ENCODE measurements at regions not wholly inside any gene's neighbourhood (a gene's known extent, or its start where the extent isn't known, plus 50 kb on each side); places are given as distances from the start of the nearest gene placed in this dataset.

DNA sequence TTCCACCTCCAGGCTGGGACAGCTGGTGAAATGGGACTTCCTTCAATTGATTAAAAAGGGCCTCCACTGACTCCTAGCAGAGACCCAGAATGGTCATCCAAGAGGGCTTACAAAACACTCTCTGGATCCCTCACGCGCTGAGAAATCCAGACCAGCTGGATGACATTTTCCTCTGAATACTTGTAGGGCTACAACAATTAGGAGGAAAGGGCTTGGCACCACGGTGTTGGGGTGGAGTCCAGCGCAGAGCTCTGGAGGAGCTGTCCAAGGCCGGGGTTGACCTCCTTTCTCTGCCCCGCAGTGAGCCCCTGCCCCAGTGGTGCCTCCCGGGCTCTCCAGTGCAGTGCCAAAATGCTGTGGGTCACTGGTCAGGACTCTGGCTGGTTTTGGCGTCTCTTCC lies 189.0 kb upstream of the CCND2 start:
- ATAC-seq (ENCODE audit: low read depth) (no peak), DNase-seq (no peak)
- CTCF ChIA-PET: interaction anchor here (1.3 to 1.4 kb wide), 2 partner anchors 12 to 192 kb away, joined by 3 to 5 read pairs; no protein-coding TSS in a partner anchor
- Mint-ChIP-seq H3K9me3 (ENCODE audit: insufficient read depth) (peaks cover 1% of the 10 kb centered on the region), H3K4me1 (no peaks in the 10 kb centered on the region), H3K27me3 (peaks cover 15% of the 10 kb centered on the region), H3K27ac (no peak overlapping the region), H3K4me3 (no peak overlapping the region)
- Histone ChIP-seq H3K4me1 (ENCODE audit: control insufficient read depth in 2 of 2, insufficient read depth in 2 of 2, low read length in 2 of 2) (no peaks in the 10 kb centered on the region), H3K27ac (ENCODE audit: low read length in 2 of 2) (no peak overlapping the region), H3K4me2 (replicated peaks; ENCODE audit: low read depth, low read length, poor library complexity, severe bottlenecking) (no peak overlapping the region), H4K20me1 (ENCODE audit: control insufficient read depth, insufficient read depth, low read length, poor library complexity, severe bottlenecking) (no peaks in the 10 kb centered on the region), H3K79me2 (ENCODE audit: control insufficient read depth, insufficient read depth, low read length) (no peaks in the 10 kb centered on the region), H3K9me3 (ENCODE audit: control extremely low read depth in 1 of 3, control insufficient read depth in 2 of 3, insufficient read depth in 1 of 3, low read length in 2 of 3) (no peaks in the 10 kb centered on the region), H3K27me3 (replicated peaks in 1 of 4; ENCODE audit: control extremely low read depth in 1 of 4, control insufficient read depth in 3 of 4, insufficient read depth in 4 of 4, low read length in 3 of 4) (peaks cover 0 to 14% (median 0%) of the 10 kb centered on the region in 4 experiments), H3K9ac (ENCODE audit: low read length) (no peak overlapping the region), H3K4me3 (ENCODE audit: control extremely low read depth in 1 of 5, extremely low read depth in 1 of 5, insufficient read depth in 1 of 5, low read depth in 2 of 5, low read length in 4 of 5) (no peak overlapping the region), H2AFZ (ENCODE audit: insufficient read depth, low read depth, low read length, poor library complexity, severe bottlenecking) (no peak overlapping the region), H3K36me3 (replicated peaks in 1 of 2; ENCODE audit: control extremely low read depth in 1 of 2, control insufficient read depth in 1 of 2, extremely low read depth in 1 of 2, insufficient read depth in 2 of 2, low read length in 1 of 2) (no peaks in the 10 kb centered on the region)
- intact Hi-C loops (cut with micrococcal nuclease): no loop called here
- POLR2A ChIA-PET: no interaction called here
- 92% methylated on average over 8 of the region's 8 CpGs for WGBS (ENCODE audit: insufficient coverage)
- TF ChIP-seq, protein P1, sequence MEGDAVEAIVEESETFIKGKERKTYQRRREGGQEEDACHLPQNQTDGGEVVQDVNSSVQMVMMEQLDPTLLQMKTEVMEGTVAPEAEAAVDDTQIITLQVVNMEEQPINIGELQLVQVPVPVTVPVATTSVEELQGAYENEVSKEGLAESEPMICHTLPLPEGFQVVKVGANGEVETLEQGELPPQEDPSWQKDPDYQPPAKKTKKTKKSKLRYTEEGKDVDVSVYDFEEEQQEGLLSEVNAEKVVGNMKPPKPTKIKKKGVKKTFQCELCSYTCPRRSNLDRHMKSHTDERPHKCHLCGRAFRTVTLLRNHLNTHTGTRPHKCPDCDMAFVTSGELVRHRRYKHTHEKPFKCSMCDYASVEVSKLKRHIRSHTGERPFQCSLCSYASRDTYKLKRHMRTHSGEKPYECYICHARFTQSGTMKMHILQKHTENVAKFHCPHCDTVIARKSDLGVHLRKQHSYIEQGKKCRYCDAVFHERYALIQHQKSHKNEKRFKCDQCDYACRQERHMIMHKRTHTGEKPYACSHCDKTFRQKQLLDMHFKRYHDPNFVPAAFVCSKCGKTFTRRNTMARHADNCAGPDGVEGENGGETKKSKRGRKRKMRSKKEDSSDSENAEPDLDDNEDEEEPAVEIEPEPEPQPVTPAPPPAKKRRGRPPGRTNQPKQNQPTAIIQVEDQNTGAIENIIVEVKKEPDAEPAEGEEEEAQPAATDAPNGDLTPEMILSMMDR (IDR thresholded peaks at IDR 0.05): no peak
- no peak for TF ChIP-seq EZH2 (IDR thresholded peaks at IDR 0.05; ENCODE audit: borderline replicate concordance, insufficient read depth, low read depth, low read length, poor library complexity, severe bottlenecking)

DNA sequence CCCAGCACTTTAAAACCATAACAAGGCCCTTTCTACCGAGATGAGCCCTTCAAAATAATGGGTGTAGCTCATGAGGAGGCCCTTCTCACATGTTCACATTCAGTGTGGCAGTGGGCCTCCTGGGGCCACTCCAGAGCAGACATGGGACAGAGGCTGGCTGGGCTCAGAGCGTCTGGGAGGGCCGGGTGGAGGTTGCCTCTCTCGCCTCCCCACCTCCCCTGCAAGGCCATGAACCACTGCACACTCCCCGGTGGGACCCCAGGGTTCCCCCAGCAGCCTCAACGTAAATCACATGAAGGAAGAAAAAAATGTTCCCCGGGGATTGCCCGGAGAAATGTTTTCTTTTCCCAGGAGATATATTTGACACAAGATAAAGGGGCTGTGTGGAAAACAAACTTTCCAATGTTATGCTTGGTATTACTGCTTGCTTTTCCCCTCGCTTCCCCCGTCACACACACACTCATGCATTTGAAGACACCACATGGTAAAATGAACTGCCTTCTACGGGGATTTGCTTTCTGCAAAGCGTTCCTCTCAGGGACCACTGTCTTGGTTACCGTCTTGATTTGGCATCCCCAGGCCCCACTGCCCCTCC lies 190.7 kb upstream of the CCND2 start:
- Histone ChIP-seq H2AFZ (ENCODE audit: insufficient read depth, low read depth, low read length, poor library complexity, severe bottlenecking) (no peak overlapping the region), H3K4me3 (ENCODE audit: control extremely low read depth in 1 of 5, extremely low read depth in 1 of 5, insufficient read depth in 1 of 5, low read depth in 2 of 5, low read length in 4 of 5) (no peak overlapping the region), H3K27ac (ENCODE audit: low read length in 2 of 2) (no peak overlapping the region), H3K9ac (ENCODE audit: low read length) (no peak overlapping the region), H3K79me2 (ENCODE audit: control insufficient read depth, insufficient read depth, low read length) (no peaks in the 10 kb centered on the region), H3K9me3 (ENCODE audit: control extremely low read depth in 1 of 3, control insufficient read depth in 2 of 3, insufficient read depth in 1 of 3, low read length in 2 of 3) (peaks cover 0 to 2% (median 0%) of the 10 kb centered on the region in 3 donors), H3K36me3 (replicated peaks in 1 of 2; ENCODE audit: control extremely low read depth in 1 of 2, control insufficient read depth in 1 of 2, extremely low read depth in 1 of 2, insufficient read depth in 2 of 2, low read length in 1 of 2) (no peaks in the 10 kb centered on the region), H3K27me3 (replicated peaks in 1 of 4; ENCODE audit: control extremely low read depth in 1 of 4, control insufficient read depth in 3 of 4, insufficient read depth in 4 of 4, low read length in 3 of 4) (peaks cover 0 to 14% (median 0%) of the 10 kb centered on the region in 4 experiments), H4K20me1 (ENCODE audit: control insufficient read depth, insufficient read depth, low read length, poor library complexity, severe bottlenecking) (no peaks in the 10 kb centered on the region), H3K4me1 (ENCODE audit: control insufficient read depth in 2 of 2, insufficient read depth in 2 of 2, low read length in 2 of 2) (no peaks in the 10 kb centered on the region), H3K4me2 (replicated peaks; ENCODE audit: low read depth, low read length, poor library complexity, severe bottlenecking) (no peak overlapping the region)
- WGBS (ENCODE audit: insufficient coverage): 18% methylated on average over 9 of the region's 13 CpGs
- intact Hi-C loops (cut with micrococcal nuclease): no loop called here
- ChIA-PET POLR2A (no interaction called here), CTCF (interaction anchor here (1.2 kb wide), 1 partner anchor 11 kb away, joined by 3 read pairs; no protein-coding TSS in a partner anchor)
- no peak for DNase-seq
- no peak overlapping the region for H3K4me3 Mint-ChIP-seq
- H3K27me3 Mint-ChIP-seq: peaks cover 20% of the 10 kb centered on the region
- peaks cover 7% of the 10 kb centered on the region for H3K9me3 Mint-ChIP-seq (ENCODE audit: insufficient read depth)
- ATAC-seq (ENCODE audit: low read depth): no peak
- H3K27ac Mint-ChIP-seq: no peak overlapping the region
- no peaks in the 10 kb centered on the region for H3K4me1 Mint-ChIP-seq
- TF ChIP-seq EZH2 (IDR thresholded peaks at IDR 0.05; ENCODE audit: borderline replicate concordance, insufficient read depth, low read depth, low read length, poor library complexity, severe bottlenecking): no peak
- TF ChIP-seq, protein P1 (IDR thresholded peaks at IDR 0.05): no peak
